PC-9 (cell line): ENCODE measurements at regions not wholly inside any gene's neighbourhood (a gene's known extent, or its start where the extent isn't known, plus 50 kb on each side); places are given as distances from the start of the nearest gene placed in this dataset.

Experiments
- BruUV-seq: library from RNA; stranded (reverse); fragments of 400-500 nt; replicated peaks from 2 replicates; lab custom pipeline; 2021; lab: Mats Ljungman, UMichigan
- CTCF ChIA-PET: fragments of 300-600 bp; sonication (Branson Sonifier 250); formaldehyde crosslinking; loops from one replicate; lab custom pipeline; 2022; ENCODE audit warnings: antibody characterized with exemption; lab: Charles Lee
- POLR2A ChIA-PET: fragments of 300-600 bp; sonication (Branson Sonifier 250); formaldehyde crosslinking; loops from one replicate; lab custom pipeline; 2022; ENCODE audit warnings: antibody characterized with exemption; ENCODE audit not compliant: unreplicated experiment; lab: Charles Lee
- DNase-seq, 2 experiments: peaks; one replicate each; pipeline versions ENCODE4 v3.0.0 to v3.0.0-alpha.2; 2015 to 2022; ENCODE audit warnings: mixed read lengths in 1 of 2
- H2AFZ ChIP-seq: fragments of 200-600 bp; sonication (generic); 2 replicates; pipeline ENCODE4 v1.8.1; 2017; ENCODE audit warnings: antibody characterized with exemption
- H3F3A ChIP-seq: fragments of 200-600 bp; sonication (generic); 2 replicates; pipeline ENCODE4 v1.8.1; 2017; ENCODE audit warnings: antibody characterized with exemption, mild to moderate bottlenecking, low read depth; ENCODE audit not compliant: insufficient read depth
- H3K27ac ChIP-seq: fragments of 200-600 bp; sonication (generic); 2 replicates; pipeline ENCODE4 v1.6.1; 2016; ENCODE audit warnings: mixed run types
- H3K27me3 ChIP-seq: fragments of 200-600 bp; sonication (generic); 2 replicates; pipeline ENCODE4 v1.6.1; 2016; ENCODE audit warnings: low read depth, mixed run types; ENCODE audit not compliant: insufficient read depth
- H3K36me3 ChIP-seq: fragments of 200-600 bp; sonication (generic); 2 replicates; pipeline ENCODE4 v1.6.1; 2016; ENCODE audit warnings: low read depth, mixed run types
- H3K4me1 ChIP-seq: fragments of 200-600 bp; sonication (generic); replicated peaks from 2 replicates; pipeline ENCODE4 v1.6.1; 2016; ENCODE audit warnings: mixed run types; ENCODE audit not compliant: insufficient read depth
- H3K4me2 ChIP-seq: fragments of 200-600 bp; sonication (generic); 2 replicates; pipeline ENCODE4 v1.6.1; 2017; ENCODE audit warnings: mixed run types
- H3K4me3 ChIP-seq: fragments of 200-600 bp; sonication (generic); 2 replicates; pipeline ENCODE4 v1.6.1; 2016; ENCODE audit warnings: mixed run types
- H3K79me2 ChIP-seq: fragments of 200-600 bp; sonication (generic); 2 replicates; pipeline ENCODE4 v1.6.1; 2017; ENCODE audit warnings: low read depth, mixed run types
- H3K9me2 ChIP-seq: fragments of 200-600 bp; sonication (generic); 2 replicates; pipeline ENCODE4 v1.8.1; 2017; ENCODE audit warnings: mild to moderate bottlenecking; ENCODE audit not compliant: insufficient read depth
- H3K9me3 ChIP-seq: fragments of 200-600 bp; sonication (generic); 2 replicates; pipeline ENCODE4 v1.8.1; 2016; ENCODE audit warnings: low read depth; ENCODE audit not compliant: insufficient read depth
- H4K20me1 ChIP-seq: fragments of 200-600 bp; sonication (generic); 2 replicates; pipeline ENCODE4 v1.8.1; 2017; ENCODE audit not compliant: insufficient read depth
- CTCF ChIP-seq: fragments of 200-600 bp; sonication (generic); conservative IDR thresholded peaks from 2 replicates; pipeline ENCODE4 v1.6.1; 2017; ENCODE audit warnings: mixed run types, antibody characterized with exemption, mild to moderate bottlenecking, moderate library complexity
- EZH2 ChIP-seq: fragments of 200-600 bp; sonication (generic); IDR thresholded peaks from 2 replicates; pipeline ENCODE4 v1.8.0; 2017; ENCODE audit warnings: antibody characterized with exemption, low read depth
- intact Hi-C: fragments of 100-400 bp; cut with micrococcal nuclease; formaldehyde crosslinking; loops from one replicate; pipeline ENCODE4 v1.10.0; 2022; ENCODE audit not compliant: unreplicated experiment

- Histone ChIP-seq H3K4me2 (no peak overlapping the region), H4K20me1 (no peaks in the 10 kb centered on the region; the same call in 1 of the 2 replicates), H3F3A (no peaks in the 10 kb centered on the region), H3K79me2 (no peaks in the 10 kb centered on the region), H2AFZ (no peak overlapping the region), H3K4me1 (no peaks in the 10 kb centered on the region), H3K4me3 (no peak overlapping the region), H3K27ac (no peak overlapping the region), H3K27me3 (no peaks in the 10 kb centered on the region), H3K9me2 (no peaks in the 10 kb centered on the region), H3K36me3 (no peaks in the 10 kb centered on the region), H3K9me3 (no peaks in the 10 kb centered on the region)
- POLR2A ChIA-PET, result no interaction called here
- intact Hi-C loops, result no loop called here
- TF ChIP-seq EZH2 (no peak), CTCF (no peak)
- CTCF ChIA-PET, result no interaction called here
- DNase-seq, result no peak
- no TSS peak for BruUV-seq
Measured at GRCh38 chr1:80468356-80468755, 1332.4 kb upstream of the ADGRL2 start.

GRCh38 chr1:80462006-80462405, 1338.7 kb upstream of the ADGRL2 start:
- ChIA-PET POLR2A (interaction anchor here (0.6 kb wide), 1 partner anchor 121 kb away, joined by 3 read pairs; no protein-coding TSS in a partner anchor), CTCF (no interaction called here)
- intact Hi-C loops, result no loop called here
- Histone ChIP-seq H3K79me2 (no peaks in the 10 kb centered on the region), H3K4me3 (no peak overlapping the region), H3F3A (no peaks in the 10 kb centered on the region), H3K27me3 (no peaks in the 10 kb centered on the region), H4K20me1 (no peaks in the 10 kb centered on the region), H3K27ac (no peak overlapping the region), H3K36me3 (no peaks in the 10 kb centered on the region), H3K9me2 (no peaks in the 10 kb centered on the region), H3K4me1 (no peaks in the 10 kb centered on the region), H3K9me3 (no peaks in the 10 kb centered on the region), H3K4me2 (no peak overlapping the region), H2AFZ (no peak overlapping the region)
- no TSS peak for BruUV-seq
- TF ChIP-seq CTCF (no peak), EZH2 (no peak)
- DNase-seq, result no peak

- H3F3A ChIP-seq, result no peaks in the 10 kb centered on the region
- no peaks in the 10 kb centered on the region for H4K20me1 ChIP-seq
- TF ChIP-seq CTCF (no peak), EZH2 (no peak)
- no peaks in the 10 kb centered on the region for H3K79me2 ChIP-seq
- no peaks in the 10 kb centered on the region for H3K27me3 ChIP-seq
- H3K4me1 ChIP-seq, result no peaks in the 10 kb centered on the region
- intact Hi-C loops, result no loop called here
- no peak overlapping the region for H3K4me2 ChIP-seq
- H3K9me3 ChIP-seq, result no peaks in the 10 kb centered on the region
- ChIA-PET POLR2A (no interaction called here), CTCF (no interaction called here)
- BruUV-seq, result no TSS peak
- no peak overlapping the region for H3K4me3 ChIP-seq
- H3K27ac ChIP-seq, result no peak overlapping the region
- no peak for DNase-seq
- H3K9me2 ChIP-seq, result no peaks in the 10 kb centered on the region
- H2AFZ ChIP-seq, result peak overlapping the region; percentile 48; the same call in 1 of the 2 replicates
- H3K36me3 ChIP-seq, result no peaks in the 10 kb centered on the region
Measured at GRCh38 chr1:80457409-80457808, 1343.3 kb upstream of the ADGRL2 start.
